ENCODE measurements at regions not wholly inside any gene's neighbourhood (a gene's known extent, or its start where the extent isn't known, plus 50 kb on each side); places are given as distances from the start of the nearest gene placed in this dataset.
A peak's percentile ranks its signal among the peaks of the same experiment; 100 is the strongest.

DNA sequence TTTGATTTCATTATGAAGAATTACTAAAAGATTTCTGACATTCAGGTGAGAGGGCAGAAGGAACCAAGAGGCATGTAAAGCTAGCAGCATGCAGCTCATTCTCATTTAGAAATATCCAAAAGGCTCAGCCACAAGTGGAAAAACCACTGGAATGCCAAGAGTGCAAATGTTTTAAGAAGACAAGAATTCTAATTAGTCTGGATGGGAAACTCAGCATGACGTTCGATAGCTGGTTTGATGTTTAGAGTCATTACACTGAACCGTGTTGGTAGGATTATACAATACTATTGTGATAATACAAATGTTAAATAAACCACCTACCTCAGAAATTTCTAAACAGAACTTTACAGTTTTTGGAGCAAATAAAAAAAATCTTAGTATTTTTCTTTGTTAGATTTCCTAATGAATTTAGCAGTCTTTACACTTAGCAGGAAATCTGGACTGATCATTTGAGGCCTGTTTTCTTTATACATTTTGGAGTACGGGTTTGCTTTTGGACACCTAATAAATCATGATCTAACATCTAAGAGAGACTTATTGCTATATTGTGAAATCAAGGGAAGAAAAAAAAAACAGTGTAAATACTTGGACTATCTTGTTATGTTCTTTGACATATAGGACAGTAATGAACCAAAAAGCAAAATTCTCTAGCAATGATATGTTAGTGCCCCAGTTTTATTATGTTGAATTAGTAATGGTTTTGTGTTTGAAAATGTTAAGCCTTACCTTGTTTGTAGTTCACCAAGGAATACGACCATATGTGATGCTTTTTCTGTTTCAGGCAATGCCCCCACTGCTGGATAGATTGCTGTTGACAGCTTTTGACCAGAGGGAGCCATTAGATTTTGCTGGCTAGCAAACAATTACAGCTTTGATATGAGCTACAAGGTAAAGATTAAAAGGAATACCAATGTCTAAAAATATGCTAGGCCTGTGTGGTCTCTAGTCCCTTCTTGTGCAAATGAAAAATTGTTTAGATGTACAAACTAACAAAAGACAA, 354.1 kb upstream of the SEMA3A start:
- peak; percentile 94 for DNase-seq (ENCODE audit: low read depth, low spot score)

DNA sequence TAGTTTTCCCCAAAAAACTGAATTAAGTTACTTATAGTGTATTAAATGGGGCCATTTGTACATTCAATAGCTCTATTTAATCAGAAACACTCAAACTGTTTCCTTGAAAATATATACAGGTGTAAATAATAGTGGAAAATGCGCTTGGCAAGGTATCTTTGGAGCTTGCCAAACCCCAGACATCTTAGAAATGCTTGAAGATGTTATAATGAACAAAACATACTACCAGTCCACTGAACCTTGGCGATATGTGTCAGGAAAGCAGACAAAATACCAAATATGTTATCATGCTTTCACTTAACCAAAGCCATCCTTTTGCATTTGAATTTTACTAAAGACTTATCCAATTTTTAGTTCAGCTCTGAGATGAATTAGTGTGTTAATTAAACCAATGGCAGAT, 352.7 kb upstream of the SEMA3A start:
- peak; percentile 43 for DNase-seq (ENCODE audit: low read depth, low spot score)

DNA sequence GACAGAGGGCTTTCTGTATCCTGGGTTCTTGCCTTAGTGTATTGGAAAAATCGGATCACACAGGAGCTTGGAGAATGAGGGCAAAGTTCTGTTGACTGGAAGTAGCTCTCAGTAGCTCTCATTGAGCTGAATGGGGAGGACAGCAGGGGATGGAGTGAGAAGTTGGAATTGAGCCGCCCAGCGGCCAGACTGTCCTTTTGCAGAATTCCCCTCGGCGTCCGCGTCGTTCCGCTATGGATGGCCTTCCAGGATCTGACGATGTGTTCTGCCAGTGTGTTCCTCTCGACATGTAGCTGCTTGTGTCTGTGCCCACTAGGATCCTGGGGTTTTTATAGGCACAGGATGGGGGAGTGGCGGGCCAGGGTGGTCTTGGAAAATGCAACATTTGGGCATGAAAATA, 351.8 kb upstream of the SEMA3A start:
- no peak for DNase-seq (ENCODE audit: low read depth, low spot score)

DNA sequence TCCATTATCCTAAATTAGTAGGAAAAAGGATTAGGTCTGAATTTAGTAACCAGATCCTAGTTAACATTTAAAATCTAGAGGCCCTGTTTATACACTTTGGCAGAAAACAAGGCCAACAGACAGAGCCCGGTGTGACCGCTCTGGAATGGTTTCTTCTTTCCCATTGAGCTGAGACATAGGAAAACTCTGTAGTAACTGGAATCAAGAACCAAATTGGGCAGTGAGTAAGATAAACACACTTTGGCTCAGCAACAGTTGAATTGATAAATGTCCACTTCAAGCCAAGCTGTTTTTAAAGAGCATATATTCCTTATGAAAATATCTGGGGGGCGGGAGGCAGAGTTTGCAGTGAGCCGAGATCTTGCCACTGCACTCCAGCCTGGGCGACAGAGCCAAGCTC, 343.7 kb upstream of the SEMA3A start:
- no peak for DNase-seq (ENCODE audit: low read depth, low spot score)

DNA sequence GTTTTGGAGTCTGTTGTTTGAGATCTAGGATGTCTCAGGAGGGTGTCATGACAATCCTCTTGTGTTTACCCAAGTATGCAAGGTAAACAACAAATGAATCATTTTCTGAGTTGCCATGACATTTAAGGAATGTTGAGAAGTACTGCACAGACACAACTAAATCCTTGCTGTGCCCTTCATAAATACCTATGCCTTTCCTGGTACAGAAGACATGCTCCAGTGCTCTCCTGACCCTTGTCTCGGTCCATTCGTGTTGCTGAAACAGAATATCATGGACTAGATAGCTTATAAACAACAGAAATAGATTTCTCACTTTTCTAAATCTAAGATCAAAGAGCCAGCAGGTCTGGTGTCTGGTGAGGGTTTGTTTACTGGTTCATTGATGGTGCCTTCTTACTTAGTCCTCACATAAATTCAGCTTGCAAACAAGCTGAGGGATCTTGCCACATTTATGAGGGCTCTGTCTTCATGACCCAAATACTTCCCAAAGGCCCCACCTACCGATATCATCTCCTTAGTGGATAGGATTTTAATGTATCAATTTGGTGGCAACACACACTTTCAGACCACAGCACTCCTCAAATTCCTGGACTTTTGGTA, 341.8 kb upstream of the SEMA3A start:
- DNase-seq (ENCODE audit: low read depth, low spot score), result peak; percentile 33

DNA sequence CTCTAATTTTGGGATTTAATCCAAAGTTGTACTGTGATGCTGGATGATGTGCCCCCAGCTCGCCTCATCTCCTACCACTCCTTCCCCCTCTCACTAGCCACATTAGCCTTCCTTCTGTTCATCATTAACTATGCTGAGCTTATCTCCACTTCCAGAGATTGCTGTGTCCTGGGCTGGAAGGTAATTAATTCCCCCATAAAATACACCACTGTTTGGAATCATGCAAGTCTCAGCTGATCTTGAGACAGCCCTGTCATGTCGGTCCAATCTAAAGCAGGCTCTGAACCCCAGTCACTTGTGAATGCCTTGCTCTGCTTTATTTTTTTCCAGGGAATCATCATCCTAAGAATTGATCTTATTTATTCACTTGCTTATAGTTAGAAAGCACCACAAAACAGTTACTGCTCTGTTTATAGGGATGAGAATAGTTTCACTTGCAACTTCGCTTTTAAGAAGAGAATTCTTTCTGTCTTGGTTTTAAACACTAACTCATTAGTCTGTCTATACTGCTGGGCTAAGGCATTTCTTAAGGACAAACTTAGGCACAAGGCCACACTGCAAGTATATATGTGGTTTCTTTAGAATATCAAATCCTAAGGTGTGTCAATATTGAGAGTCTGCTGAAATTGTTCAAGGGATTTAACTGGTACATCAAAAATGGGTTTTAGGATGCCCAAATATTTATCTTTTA, 341.1 kb upstream of the SEMA3A start:
- no peak for DNase-seq (ENCODE audit: low read depth, low spot score)

DNA sequence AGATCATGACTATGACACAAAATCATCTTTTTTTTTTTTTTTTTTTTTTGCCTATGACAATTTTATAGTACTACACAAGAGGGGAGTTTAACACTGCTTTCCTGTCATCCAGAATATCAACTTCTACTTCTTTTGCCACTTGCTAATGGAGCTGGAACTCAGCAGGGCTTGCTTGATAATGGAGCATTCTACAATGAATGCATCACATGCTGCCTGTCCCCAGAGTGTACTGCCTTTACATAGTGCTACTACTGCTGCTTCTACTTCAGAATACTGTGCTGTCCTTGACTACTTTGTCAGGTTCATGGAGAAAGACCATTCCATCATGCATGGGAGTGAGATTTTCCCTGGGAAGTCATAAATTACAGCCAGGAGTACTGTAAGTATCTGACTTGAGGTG, 338.6 kb upstream of the SEMA3A start:
- DNase-seq (ENCODE audit: low read depth, low spot score), result no peak

DNA sequence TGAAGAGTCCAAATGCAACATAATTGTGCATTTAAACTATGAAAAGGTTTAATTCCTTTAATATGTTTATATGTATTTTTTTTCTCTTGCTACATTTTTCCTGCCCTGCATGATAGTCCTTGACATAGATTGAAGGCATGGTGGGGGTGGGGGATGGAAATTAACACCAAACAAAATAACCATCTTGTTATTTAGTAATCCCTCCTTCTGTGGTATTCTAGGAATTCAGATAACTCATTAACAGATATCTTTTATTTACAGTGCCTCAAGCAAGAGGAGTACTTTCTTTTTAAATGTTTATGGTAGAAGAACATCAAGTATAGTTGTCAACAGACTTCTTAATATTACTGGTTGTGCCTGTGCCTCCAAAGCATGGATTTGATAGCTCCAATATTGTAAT, 337.6 kb upstream of the SEMA3A start:
- no peak for DNase-seq (ENCODE audit: low read depth, low spot score)

DNA sequence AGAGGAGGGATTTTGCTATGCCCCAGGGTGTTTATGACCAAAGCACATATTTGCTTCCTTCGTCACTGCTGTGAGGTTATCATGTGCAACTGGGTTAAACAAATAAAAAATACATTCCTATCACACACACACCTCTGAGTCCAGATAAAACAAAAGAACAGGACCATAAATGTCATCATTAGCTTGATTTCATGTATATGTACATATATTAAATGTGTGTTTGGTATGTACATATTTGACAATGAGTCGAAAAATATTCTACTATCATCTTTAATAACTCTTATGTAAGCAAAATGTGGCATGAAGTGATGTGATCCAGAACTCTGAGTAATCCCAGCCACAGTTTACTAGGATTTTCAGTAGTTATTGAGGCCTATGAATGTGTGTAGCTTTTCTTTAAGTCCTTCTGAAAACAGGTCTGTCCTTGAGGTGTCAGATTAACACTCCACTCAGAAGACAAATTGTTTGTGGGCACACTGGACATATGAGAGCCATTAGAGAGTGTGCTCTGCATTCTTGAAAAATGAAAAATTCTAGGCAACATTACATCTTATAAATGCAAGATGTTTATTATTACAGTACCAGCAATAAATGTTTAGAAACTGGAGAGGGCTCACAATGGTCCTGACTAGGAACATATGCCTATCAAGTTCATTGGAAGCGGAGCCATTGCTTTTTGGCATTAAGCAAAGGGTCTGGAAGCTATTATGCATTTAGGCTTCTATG, 335.1 kb upstream of the SEMA3A start:
- DNase-seq (ENCODE audit: low read depth, low spot score), result peak; percentile 70

DNA sequence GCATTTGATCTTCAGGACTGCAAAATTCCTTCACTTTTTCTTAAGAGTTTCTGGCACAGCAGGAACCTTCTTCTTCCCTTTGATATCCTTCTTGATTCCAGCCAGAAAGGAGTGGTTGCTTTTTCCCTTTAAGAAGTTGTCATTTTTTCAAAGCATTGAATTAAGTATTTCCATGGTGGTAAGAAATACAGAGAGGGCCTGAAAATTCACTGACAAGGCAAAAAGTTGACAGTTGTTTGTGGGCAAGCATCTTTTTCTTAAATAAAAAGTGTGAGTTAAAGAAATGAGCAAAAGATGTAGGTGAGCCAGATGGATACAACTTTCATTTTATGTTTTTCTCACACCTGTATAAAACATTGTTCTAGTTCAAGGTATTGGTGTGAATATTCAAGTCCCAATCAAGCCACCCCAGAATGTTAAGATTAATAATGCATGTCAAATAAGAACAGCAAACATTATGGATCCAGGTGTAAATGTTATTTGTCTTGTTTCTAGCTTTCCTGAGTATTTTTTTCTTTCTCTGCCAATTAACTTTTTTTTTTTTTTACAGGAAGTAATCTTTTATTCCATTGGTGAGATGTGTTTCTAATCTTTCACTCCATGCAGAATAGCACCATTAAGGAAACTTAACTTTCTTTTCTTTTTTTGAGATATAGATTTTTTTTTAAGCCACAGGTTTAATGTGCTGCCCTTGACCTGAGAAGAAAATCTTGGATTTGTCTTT, 334.3 kb upstream of the SEMA3A start:
- no peak for DNase-seq (ENCODE audit: low read depth, low spot score)

DNA sequence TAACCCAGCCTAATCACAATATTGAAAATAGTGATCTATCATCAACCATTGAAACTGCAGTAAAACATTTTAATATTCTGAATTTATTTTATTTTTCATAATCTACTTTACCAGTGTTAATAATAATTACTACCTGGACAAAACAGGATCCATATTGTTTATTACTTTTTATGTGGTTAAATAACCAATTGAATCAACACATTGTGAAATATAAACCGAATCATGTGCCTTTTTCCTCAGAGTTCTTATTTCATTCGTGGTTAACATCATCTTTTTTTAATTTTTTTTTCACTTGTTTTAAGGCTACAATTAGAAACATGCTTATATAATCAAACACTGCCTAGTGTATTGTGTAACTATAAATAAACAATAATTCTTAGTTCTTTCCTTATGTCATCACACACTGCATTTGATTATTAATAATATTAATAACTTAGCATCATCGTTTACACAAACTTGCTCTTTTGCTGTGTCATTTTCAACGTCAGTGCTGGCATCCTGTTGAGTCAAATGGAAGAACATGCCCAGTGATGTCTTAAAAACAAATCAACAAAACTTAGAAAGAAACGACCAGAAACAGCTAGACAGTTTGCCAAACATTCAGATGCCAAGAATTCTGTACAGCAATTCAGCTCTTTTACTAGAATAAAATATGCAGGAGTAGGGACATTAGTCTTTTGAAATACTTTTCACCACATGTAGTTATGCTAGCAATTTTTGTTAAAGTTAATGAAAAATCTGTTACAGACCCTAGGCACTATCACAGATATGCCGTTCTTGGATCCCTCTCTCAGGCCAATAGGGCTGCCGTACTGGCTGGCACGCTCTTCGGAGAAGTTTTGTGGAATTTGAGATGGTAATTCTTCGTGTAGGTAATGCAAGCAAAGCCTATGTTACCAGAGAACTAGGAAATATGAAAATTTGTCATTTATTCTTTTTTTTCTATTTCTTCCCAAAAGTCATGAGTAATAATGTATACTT, 330.4 kb upstream of the SEMA3A start:
- DNase-seq (ENCODE audit: low read depth, low spot score), result peak; percentile 73

DNA sequence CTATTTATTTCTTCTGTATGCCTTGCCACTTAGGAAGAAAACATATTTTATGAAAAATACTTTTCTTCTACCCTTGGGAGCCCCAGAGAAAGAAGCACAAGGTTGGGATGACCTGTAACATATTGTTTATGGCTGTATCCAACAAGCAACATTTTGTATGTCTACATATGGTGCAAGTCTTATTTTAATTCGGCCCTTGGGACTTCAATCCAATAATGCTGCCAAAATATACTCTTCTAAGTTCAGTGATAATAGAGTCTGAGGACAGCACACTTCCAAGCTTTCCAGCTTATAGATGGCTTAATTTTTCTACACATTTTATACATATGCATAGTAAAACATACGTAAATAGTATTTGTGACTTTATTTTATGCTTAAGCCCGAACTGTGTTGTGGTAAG, 318.5 kb upstream of the SEMA3A start:
- no peak for DNase-seq (ENCODE audit: low read depth, low spot score)

DNA sequence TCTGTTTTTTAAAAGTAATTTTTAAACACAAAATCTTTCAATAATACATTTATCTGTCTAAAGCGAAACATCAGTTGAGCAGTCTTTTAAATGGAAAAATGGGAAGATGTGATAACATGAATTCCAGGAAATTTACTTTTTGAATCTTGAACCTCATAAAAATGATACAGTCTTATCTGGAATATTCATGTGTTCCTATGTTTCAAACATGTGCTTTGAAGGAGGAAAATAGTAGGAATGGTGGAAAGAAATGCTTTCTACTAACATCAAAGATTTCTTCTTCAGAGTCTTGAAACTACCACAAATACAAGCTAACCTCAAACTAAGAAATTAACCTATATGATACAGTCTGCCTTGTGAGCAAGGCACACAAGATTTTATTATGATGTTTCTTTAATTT, 317.5 kb upstream of the SEMA3A start:
- DNase-seq (ENCODE audit: low read depth, low spot score), result no peak

DNA sequence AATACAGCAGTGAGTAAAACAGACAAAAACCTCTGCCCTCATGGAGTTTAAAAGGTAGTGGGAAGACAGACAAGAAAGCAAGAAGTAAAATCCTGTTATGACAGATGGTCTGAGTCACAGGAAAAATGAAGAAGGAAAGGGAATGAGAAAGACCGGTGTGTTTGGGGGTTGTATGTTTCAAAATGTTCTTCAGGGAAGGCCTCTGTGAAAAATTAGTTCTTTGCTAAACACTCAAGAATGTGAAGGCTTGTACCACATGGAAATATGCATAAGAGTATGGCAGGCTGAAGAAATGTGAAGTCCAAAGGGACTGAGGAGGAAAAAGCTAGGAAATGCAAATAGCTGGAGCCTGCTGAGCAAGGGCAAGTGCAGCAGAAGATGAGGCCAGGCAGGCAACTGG, 315.9 kb upstream of the SEMA3A start:
- DNase-seq (ENCODE audit: low read depth, low spot score), result peak; percentile 59

DNA sequence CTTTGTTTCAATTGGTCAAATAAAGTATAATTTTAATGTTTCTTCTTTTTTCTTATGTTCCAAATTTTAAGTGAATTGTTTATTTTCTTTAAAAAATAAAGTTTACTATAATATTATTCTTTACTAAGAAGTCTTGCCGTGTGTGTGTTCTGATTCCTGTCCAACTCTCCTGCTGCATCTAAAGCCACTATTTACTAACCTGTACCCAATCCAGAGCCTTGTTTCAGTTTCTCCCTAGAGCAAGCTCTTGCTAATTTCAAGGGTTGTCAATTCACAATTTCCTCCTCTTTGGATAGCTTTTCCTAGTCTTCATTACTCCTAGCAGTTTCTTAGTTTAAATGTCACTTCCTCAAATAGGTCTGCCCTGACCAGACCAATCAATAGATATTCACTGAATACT, 314.9 kb upstream of the SEMA3A start:
- DNase-seq (ENCODE audit: low read depth, low spot score), result no peak

DNA sequence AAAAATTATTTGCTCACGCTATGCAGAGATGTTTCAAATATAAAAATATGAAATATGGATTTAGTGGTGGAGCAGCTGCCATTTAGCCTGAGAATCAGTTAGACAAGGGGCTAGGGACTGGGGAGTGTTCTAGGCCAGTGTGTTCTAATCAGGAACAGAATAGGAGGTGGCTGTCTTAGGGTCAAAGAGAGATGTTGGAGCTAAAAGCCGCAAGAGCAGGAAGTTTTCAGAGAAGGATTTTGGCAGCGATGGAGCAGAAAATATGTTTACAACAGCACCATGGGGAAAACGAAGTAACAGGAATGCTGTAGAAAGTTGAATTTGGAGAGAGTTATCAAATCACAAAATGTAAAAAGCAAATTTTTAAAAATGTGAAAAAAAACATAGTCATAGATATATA, 314.0 kb upstream of the SEMA3A start:
- DNase-seq (ENCODE audit: low read depth, low spot score), result no peak

DNA sequence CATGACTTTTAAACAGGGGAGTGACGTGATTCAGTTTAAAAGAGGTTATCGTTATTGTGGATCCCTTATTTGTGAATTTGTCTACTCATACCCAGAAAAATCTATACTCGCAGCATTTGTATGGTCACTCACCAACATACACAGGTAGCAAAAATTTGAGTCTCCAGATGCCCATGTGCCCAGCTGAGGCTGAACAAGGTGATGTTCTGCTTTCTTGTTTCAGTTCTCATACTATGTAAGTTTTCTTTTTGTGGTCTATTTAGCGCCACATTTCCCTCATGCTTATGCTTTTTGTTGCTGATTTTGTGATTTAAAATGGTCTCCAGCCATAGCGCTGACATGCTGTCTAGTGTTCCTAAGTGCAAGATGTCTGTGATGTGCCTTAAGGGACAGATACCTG, 312.9 kb upstream of the SEMA3A start:
- DNase-seq (ENCODE audit: low read depth, low spot score), result no peak

DNA sequence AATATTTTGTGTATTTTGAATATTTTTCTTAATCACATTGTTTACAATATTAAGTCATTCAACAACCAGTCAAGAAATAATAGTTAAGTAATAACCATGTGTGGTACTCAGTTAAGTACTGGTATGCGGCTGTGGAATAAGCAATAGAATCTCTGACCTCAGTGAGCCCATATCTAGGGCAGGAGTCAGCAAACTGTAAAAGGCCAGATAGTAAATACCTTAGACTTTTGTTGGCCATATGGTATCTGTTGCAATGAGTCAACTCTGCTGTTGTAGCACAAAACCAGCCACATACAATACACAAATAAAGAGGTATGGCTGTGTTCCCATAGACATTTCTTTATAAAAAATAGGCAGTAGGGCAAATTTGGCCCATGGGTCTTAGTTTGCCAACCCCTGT, 311.6 kb upstream of the SEMA3A start:
- no peak for DNase-seq (ENCODE audit: low read depth, low spot score)

DNA sequence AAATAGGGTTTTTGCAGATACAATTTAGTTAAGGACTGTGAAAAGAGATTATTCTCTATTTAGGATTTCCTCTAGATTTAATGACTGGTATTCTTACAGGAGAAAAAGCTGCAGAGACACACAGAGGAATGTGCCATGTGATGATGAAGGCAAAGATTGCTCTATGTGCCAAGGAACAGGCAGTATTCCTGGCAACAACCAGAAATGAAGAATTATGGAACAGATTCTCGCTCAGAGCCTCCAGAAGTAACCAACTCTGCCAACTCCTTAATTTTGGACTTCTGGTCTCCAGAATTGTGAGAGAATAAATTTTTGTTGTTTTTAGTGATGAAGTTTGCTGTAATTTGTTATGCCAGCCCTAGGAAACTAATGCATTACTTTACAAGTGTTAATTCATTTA, 307.6 kb upstream of the SEMA3A start:
- DNase-seq (ENCODE audit: low read depth, low spot score), result no peak

DNA sequence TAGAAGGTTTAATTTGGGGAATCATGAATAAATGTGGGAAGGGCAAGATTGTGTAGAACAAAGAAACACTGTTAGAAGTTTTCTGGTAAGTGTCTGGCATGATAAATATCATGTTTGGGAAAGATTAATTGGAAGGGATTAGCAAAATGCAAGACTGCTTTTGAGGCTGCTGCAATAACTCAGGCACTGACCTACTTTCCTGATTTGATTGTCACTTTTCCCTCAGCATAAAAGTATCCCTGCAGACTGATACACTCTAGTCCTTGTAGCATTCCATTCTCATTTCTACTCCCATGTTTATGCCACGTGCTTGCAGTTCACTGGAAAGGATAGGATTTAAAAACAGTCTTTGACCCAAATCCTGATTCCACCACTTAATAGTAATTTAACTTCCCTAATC, 303.3 kb upstream of the SEMA3A start:
- DNase-seq (ENCODE audit: low read depth, low spot score), result peak; percentile 12

Measured in astrocyte of the hippocampus (primary cell).